Sigmoid colon (tissue), 4 donors: ENCODE measurements at regions not wholly inside any gene's neighbourhood (a gene's known extent, or its start where the extent isn't known, plus 50 kb on each side); places are given as distances from the start of the nearest gene placed in this dataset.

Experiments
- EP300 ChIP-seq, 4 donors: sonication (generic); formaldehyde crosslinking; IDR thresholded peaks; one replicate each; pipeline ENCODE4 v1.6.1; 2017; ENCODE audit warnings: antibody characterized with exemption in 4 of 4
- POLR2A ChIP-seq, 2 donors: fragments of 450-650 bp; IDR thresholded peaks; one replicate each; pipeline ENCODE4 v1.6.1; 2016; ENCODE audit warnings: antibody characterized with exemption in 2 of 2, mild to moderate bottlenecking in 2 of 2, moderate library complexity in 2 of 2
- POLR2AphosphoS5 ChIP-seq, 4 donors: sonication (generic); formaldehyde crosslinking; IDR thresholded peaks; one replicate each; pipeline ENCODE4 v1.6.1; 2017; ENCODE audit warnings: antibody characterized with exemption in 4 of 4
- TF ChIP-seq, protein P1 (sequence below), 4 experiments: fragments of 450-650 bp in 3 of 4; fragments of 200-600 bp in 1 of 4; IDR thresholded peaks; one replicate each; pipeline ENCODE4 v1.5.1; 2016 to 2019; ENCODE audit warnings: antibody characterized with exemption in 4 of 4, mild to moderate bottlenecking in 3 of 4, moderate library complexity in 2 of 4

DNA sequence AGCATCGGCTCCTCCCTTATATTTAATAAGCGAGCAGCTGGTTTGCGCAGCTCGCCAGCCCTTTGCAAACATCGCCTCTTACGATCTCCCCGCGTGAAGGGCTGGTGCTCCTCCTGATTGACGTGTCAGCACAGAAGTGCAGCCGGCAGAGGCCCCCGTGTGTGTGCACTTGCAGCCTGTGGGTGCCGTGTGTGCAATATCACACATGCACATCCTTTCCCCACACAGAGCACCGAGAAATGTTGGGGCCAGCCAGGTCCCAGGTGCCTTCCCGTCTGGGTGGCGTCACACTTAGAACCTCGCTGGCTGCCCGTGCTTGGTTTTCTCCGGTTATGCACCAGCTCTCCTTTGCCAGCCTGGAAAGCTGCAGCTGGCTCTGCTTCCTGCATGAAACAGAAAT lies 126.6 kb upstream of the AJAP1 start:
- TF ChIP-seq, protein P1, sequence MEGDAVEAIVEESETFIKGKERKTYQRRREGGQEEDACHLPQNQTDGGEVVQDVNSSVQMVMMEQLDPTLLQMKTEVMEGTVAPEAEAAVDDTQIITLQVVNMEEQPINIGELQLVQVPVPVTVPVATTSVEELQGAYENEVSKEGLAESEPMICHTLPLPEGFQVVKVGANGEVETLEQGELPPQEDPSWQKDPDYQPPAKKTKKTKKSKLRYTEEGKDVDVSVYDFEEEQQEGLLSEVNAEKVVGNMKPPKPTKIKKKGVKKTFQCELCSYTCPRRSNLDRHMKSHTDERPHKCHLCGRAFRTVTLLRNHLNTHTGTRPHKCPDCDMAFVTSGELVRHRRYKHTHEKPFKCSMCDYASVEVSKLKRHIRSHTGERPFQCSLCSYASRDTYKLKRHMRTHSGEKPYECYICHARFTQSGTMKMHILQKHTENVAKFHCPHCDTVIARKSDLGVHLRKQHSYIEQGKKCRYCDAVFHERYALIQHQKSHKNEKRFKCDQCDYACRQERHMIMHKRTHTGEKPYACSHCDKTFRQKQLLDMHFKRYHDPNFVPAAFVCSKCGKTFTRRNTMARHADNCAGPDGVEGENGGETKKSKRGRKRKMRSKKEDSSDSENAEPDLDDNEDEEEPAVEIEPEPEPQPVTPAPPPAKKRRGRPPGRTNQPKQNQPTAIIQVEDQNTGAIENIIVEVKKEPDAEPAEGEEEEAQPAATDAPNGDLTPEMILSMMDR (IDR thresholded peaks at IDR 0.05): no peak
- no peak for TF ChIP-seq POLR2AphosphoS5 (IDR thresholded peaks at IDR 0.05)
- TF ChIP-seq POLR2A (IDR thresholded peaks at IDR 0.05): no peak
- no peak for TF ChIP-seq EP300 (IDR thresholded peaks at IDR 0.05)
